ENCODE measurements at regions not wholly inside any gene's neighbourhood (a gene's known extent, or its start where the extent isn't known, plus 50 kb on each side); places are given as distances from the start of the nearest gene placed in this dataset.

GRCh38 chr3:127069814-127070440, 87.0 kb downstream of the PLXNA1 start:
- ATAC-seq: no peak
- no peak overlapping the region for H3K4me3 ChIP-seq
- H3K9me3 ChIP-seq: no peaks in the 10 kb centered on the region
- DNase-seq (ENCODE audit: low read depth in 1 of 2, low spot score in 1 of 2): no peak
- 27% methylated on average over 1 of the region's 14 CpGs for WGBS (ENCODE audit: missing lambda C conversion rate)
- no peak for FAIRE-seq
- no peak overlapping the region for H3K27ac ChIP-seq
- ChIA-PET POLR2A (no interaction called here), CTCF (no interaction called here)
- no peaks in the 10 kb centered on the region for H3K4me1 ChIP-seq
- no peak overlapping the region for H3K4me2 ChIP-seq
- TF ChIP-seq ELK1 (IDR thresholded peaks at IDR 0.05; ENCODE audit: low read depth, low read length) (no peak), MAFK (IDR thresholded peaks at IDR 0.05; ENCODE audit: partially characterized antibody) (no peak), CHD2 (IDR thresholded peaks at IDR 0.05; ENCODE audit: low read length, partially characterized antibody) (no peak), POLR2AphosphoS2 (conservative IDR thresholded peaks at IDR 0.05; ENCODE audit: low read length) (no peak), TP53 (CRISPR knock-in tag; IDR thresholded peaks at IDR 0.05) (no peak), RFX5 (IDR thresholded peaks at IDR 0.05) (no peak), POLR2A (IDR thresholded peaks at IDR 0.05; ENCODE audit: low read length) (no peak), FOSB (CRISPR knock-in tag; IDR thresholded peaks at IDR 0.05) (no peak), PBX3 (IDR thresholded peaks at IDR 0.05) (no peak), SMC3 (IDR thresholded peaks at IDR 0.05) (no peak)

- no peaks in the 10 kb centered on the region for H3K9me3 ChIP-seq
- FAIRE-seq (no peak), ATAC-seq (no peak), DNase-seq (ENCODE audit: low read depth in 1 of 2, low spot score in 1 of 2) (no peak)
- H3K4me1 ChIP-seq: no peaks in the 10 kb centered on the region
- no peak overlapping the region for H3K4me2 ChIP-seq
- H3K27ac ChIP-seq: no peak overlapping the region
- WGBS (ENCODE audit: missing lambda C conversion rate): 30% methylated on average over 2 of the region's 9 CpGs
- TF ChIP-seq JUNB (IDR thresholded peaks at IDR 0.05) (no peak), EHMT2 (IDR thresholded peaks at IDR 0.05; ENCODE audit: low read depth) (no peak), RAD21 (conservative IDR thresholded peaks at IDR 0.05 in 1 of 2, IDR thresholded peaks at IDR 0.05 in 1 of 2) (no peak), HOXB5 (CRISPR knock-in tag; IDR thresholded peaks at IDR 0.05) (no peak), RNF2 (IDR thresholded peaks at IDR 0.05; ENCODE audit: borderline replicate concordance, low read depth) (no peak), CBX2 (IDR thresholded peaks at IDR 0.05; ENCODE audit: borderline replicate concordance, low read depth) (no peak), BHLHE40 (IDR thresholded peaks at IDR 0.05; ENCODE audit: low read depth, low read length) (no peak), PBX3 (IDR thresholded peaks at IDR 0.05) (no peak), FOSL2 (IDR thresholded peaks at IDR 0.05) (no peak), FOSL2 (CRISPR knock-in tag; IDR thresholded peaks at IDR 0.05) (no peak), EHF (CRISPR knock-in tag; IDR thresholded peaks at IDR 0.05) (no peak), RARB (CRISPR knock-in tag; IDR thresholded peaks at IDR 0.05) (no peak), CTCF (IDR thresholded peaks at IDR 0.05) (no peak), NPAS2 (CRISPR knock-in tag; IDR thresholded peaks at IDR 0.05; ENCODE audit: borderline replicate concordance) (no peak), BCL3 (IDR thresholded peaks at IDR 0.05) (no peak), MAZ (IDR thresholded peaks at IDR 0.05; ENCODE audit: borderline replicate concordance, low read depth, low read length) (no peak), SMC3 (IDR thresholded peaks at IDR 0.05) (no peak), RCOR1 (IDR thresholded peaks at IDR 0.05; ENCODE audit: low read depth, low read length) (no peak), TFCP2L1 (CRISPR knock-in tag; IDR thresholded peaks at IDR 0.05) (no peak)
- POLR2A ChIA-PET: no interaction called here
- no peak overlapping the region for H3K4me3 ChIP-seq
- CTCF ChIA-PET: no interaction called here
These were observed 87.9 kb downstream of the PLXNA1 start for GRCh38 chr3:127070776-127071175.

Data from A549 (cell line).